GM21717 (cell line): ENCODE measurements at regions not wholly inside any gene's neighbourhood (a gene's known extent, or its start where the extent isn't known, plus 50 kb on each side); places are given as distances from the start of the nearest gene placed in this dataset.

ENCODE experiments used
- ATAC-seq: cut with Tn5 transposase; IDR thresholded peaks from one replicate; pipeline ENCODE4 v1.9.1; 2021; ENCODE audit warnings: mild to moderate bottlenecking, moderate library complexity; ENCODE audit not compliant: unreplicated experiment

DNA sequence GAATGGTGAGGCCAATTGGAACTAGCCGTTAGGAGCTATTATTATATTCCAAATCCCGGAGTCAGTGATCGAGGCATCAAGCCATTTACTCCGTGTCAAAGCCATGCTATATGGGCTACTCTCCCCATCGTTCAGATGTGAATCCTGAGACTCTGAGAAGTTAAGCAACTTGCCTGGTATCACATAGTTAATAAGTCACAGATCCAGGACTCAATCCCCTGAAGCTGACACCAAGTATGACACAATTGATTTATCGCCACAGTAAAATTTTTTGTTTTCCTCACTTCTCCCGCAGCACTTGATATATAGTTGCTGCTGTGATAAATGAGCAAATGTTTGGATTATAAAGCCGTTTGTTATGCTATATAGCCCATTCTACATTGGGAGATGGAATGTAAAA is 50.8 kb upstream of the TSHZ2 start:
- ATAC-seq: no peak

DNA sequence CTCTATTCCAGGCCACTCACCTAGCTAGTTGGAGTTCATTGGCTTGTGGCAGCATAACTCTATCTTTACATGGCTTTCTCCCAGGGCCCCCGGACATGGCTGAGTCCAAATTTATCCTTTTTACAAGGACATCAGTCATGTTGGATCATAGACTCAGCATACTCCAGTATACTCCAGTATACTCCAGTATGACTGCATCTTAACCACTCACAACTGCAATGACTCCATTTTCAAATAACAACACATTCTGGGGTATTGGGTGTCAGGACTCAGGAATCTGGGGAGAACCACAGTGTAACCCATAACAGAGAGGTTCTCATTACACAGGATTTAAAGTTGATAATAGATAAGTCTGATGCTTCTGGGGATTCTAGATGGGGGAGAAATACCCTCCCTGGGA is 53.8 kb upstream of the TSHZ2 start:
- no peak for ATAC-seq

DNA sequence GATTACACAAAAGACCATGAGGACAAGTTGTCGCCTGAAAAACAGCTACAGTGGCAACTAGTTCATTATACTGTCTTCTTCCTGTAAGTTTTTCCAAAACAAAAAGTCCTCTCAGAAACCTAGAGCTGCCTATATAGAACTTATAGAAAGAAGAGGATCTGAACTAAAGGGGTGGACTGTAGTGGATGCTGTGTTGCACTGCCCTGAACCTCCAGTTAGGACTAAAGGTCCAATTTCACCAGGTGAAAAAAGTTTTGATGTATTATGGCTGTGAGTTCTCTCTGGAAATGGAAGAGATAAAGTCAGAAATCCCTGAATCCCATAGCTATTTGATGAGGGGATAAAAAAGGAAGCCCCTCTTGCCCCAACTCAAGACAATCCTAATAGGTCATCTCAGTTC is 56.6 kb upstream of the TSHZ2 start:
- ATAC-seq: no peak

DNA sequence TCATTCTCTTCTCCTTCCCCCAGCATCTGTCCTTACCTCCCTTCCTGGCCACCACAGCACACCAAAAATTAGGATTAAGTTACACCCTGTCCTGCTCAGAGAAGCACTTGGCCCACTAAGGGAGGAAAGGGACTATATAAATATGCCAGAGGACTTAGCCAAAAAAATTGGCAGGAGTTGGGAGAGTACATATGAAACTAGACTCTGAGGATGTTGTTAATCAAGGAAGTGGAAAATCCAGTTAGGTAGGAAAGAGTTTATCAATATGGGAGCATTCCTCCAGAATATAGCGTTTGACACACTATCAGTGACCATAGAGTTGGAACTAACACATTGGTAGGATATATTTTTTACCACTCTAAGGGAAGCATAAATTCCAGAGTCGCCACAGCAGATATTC is 57.3 kb upstream of the TSHZ2 start:
- no peak for ATAC-seq

DNA sequence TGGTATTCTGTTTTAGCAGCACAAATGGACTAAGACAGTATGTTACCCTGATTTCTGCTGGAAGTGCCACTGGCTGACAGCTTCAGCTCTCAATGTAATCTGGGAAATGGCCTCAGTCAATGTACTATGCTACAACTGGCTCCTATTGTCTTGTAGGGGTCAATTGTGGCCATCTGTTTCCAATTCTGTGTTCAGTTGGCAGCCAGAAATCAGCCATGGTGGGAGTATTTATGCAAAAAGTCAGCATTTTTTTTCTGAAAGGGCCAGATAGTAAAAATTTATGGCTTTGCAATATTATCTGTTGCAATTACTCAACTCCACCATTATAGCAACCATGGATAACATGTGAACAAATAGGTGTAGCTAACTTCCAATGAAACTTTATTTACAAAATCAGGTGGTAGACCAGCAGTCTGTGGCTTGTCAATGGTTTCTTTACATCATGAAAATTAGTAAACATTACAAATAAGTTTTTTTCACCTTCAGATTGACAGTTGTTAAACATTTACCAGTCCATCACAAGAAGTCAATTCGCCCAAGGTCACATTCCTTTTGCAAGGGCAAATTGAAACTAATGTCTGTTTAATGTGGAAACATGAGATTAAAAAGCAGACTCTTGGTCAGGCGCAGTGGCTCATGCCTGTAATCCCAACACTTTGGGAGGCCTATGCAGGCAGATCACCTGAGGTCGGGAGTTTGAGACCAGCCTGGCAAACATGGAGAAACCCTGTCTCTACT is 58.3 kb upstream of the TSHZ2 start:
- no peak for ATAC-seq

- no peak for ATAC-seq
These were observed 66.7 kb upstream of the TSHZ2 start for GRCh38 chr20:52905241-52905994.

DNA sequence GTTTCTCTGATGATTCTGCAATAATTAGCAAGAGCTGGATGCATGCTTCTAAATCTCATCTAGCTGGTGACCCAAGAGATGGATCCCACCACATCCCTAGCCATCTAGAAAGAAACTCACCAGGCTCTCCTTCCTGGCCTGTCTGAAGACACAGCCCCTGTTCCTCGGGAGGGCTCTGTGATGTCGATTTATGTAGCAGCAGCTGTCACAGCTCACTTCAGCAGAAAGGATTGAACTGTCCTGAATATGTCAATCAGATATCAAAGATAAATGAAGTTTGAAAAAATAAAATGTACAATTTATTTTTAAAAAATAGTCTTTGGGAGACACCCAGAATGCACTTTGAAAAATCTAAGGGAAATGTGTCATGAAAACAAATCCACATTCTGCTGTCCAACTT is 67.3 kb upstream of the TSHZ2 start:
- ATAC-seq: no peak

DNA sequence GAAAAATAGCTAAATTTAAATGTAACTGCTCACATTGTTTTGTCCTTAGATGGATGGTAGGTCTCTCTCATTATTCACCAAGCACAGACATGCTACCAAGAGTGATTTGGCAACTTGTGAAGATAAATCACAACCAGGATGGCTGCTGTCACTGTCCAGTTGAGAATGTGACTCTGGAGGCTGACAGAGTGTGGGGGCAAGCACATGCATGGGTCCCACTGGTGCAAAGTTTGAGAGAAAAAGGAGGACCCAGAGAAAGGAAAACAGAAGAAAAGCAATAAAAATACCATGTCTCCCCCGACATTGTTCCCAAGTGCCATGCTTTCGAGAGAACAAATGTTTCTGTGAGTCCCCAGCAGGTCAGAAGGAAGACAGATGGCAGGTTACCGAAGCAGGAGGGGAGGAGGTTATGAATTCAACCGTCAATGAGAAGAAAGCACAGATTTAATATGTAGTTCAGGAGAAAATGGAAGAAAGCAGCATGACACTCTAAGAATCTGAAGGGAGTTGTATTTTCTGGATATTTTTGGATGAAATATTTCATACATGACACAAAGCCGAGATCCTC is 73.0 kb upstream of the TSHZ2 start:
- no peak for ATAC-seq

DNA sequence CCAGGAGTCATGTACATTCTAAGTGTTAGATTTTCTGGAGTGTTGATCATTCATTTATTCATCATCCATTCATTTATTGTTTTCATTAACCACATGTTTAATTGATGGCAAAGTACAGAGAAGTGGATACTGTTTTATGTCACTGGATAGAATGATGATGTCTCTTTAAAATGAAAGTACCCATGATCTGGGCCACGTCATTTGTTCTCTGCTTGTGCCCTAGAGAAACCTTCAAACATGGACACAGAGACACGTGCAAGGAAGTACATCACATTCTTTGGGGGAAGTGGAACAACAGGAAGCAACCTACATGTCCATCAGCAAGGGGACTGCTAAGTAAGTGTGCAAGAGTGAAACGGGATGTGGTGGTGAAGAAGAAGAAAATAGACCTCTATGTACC is 75.8 kb upstream of the TSHZ2 start:
- ATAC-seq: no peak

DNA sequence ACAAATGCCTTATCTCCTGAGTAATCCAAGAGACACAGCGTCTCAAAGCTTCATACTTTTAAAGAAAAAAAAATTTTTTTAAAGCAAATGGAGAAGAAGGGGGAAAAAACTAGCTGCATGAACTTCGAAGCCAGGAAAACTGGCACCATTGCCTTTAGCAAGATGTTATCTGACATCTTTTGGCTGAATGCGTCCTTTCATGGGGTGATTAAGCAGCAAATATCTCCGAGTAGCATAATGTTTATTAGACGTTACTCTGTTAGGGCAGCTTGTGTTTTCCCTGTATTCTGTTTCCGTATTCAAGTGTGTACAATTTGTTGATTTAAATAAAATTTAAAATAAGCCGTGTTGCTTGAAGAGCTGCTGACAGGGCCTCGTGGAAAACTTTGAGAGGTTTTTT is 76.5 kb upstream of the TSHZ2 start:
- ATAC-seq: no peak

- ATAC-seq: no peak
These were observed 76.9 kb upstream of the TSHZ2 start for GRCh38 chr20:52895235-52895634.

GRCh38 chr20:52893498-52893897 is 78.7 kb upstream of the TSHZ2 start:
- no peak for ATAC-seq

- ATAC-seq: no peak
These were observed 80.1 kb upstream of the TSHZ2 start for GRCh38 chr20:52892023-52892422.

DNA sequence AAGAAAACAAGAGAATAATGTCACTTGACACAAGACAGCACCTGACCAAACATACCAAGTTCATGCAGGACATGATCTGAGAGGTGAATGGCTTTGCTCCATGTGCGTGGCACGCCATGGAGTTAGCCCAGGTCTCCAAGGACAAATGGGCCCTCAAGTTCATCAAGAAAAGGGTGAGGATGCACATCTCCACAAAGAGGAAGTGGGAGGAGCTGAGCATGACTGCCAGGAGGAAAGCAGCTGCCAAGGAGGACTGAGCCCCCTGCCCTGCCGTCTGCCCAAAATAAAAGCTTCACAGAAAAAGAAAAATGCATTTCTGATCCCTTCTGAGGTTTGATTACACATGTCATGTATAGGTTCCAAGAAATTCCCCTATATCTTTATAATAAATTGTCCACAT is 82.0 kb upstream of the TSHZ2 start:
- no peak for ATAC-seq

- no peak for ATAC-seq
These were observed 82.9 kb upstream of the TSHZ2 start for GRCh38 chr20:52889225-52889624.

- ATAC-seq: no peak
These were observed 84.1 kb upstream of the TSHZ2 start for GRCh38 chr20:52888096-52888495.

GRCh38 chr20:52880997-52881396 is 91.2 kb upstream of the TSHZ2 start:
- no peak for ATAC-seq

DNA sequence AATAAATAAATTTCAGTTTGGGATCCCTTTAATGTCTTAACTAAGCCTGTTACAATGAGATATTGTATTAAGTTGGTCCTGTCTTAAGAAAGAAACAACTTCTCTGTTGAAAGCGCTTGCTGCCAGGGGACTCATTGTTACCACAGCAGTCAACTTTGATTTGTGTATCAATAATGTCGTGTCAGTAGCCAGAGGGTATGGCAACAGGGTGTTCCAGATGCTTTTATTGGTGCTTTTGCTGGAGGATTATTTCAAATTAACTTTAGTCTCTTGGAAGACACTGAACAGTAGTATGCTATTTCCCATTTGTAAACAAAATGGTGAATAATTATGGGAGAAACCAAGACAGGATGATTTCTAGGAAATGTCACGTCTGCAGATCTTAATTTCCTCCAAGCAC is 91.9 kb upstream of the TSHZ2 start:
- ATAC-seq: no peak

- no peak for ATAC-seq
These were observed 97.9 kb upstream of the TSHZ2 start for GRCh38 chr20:52874241-52874640.

DNA sequence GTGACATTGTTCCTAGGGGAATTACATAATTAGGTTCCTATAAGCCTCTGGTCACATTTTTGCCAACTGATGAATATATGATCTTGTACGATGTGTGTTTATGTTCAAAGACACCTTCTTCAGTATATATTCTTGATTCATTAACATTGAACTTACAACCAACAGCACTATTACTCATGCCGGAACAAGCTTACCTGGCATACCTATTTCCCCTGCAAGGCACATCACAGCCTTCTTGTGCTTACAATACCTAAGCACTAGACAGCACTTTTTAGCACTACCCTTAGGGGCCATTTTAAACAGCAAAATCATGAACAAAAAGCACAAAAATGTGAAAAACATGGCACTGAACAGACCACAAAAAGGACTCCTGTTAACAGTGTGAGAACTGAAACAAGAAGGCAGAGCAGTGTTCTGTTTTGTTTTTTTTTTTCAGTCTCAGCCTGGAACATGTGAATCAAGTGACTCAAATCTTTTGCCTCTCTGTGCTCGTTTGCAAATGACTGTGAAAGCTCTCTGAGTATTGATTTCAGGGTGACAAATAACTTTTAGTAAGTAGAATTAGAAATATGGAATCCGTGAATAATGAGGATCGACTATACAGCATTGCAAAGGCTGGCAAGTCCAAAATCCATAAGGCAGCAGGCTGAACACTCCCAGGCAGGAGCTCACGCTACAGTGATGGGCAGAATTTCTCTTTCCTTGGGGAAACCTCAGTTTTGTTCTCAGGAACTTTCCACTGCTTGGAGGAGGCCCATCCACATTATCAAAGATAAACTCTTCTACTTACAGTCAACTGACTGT is 102.3 kb upstream of the TSHZ2 start:
- no peak for ATAC-seq

- no peak for ATAC-seq
These were observed 102.9 kb upstream of the TSHZ2 start for GRCh38 chr20:52869276-52869675.
